Lower leg skin (tissue), 4 donors: ENCODE measurements at regions not wholly inside any gene's neighbourhood (a gene's known extent, or its start where the extent isn't known, plus 50 kb on each side); places are given as distances from the start of the nearest gene placed in this dataset.
A peak's percentile ranks its signal among the peaks of the same experiment; 100 is the strongest.
"Not testable (repeated sequence)": the region's sequence is repeated elsewhere in the genome, so short reads cannot be mapped to it uniquely, and the experiment has no call there.

Source experiments
- DNase-seq, 2 donors: peaks; one replicate each; pipeline ENCODE4 v3.0.0-alpha.2; 2019; ENCODE audit warnings: low spot score in 2 of 2
- H3K4me3 ChIP-seq: fragments of 200-600 bp; sonication (generic); 2 replicates; pipeline ENCODE4 v1.5.1; 2017; ENCODE audit warnings: mild to moderate bottlenecking, low read depth; ENCODE audit not compliant: poor library complexity, severe bottlenecking
- POLR2A ChIP-seq, 2 donors: fragments of 450-650 bp; IDR thresholded peaks; one replicate each; pipeline ENCODE4 v1.6.1; 2016 to 2017; ENCODE audit warnings: antibody characterized with exemption in 2 of 2, mild to moderate bottlenecking in 1 of 2, moderate library complexity in 1 of 2
- WGBS, 2 donors: methylation state at CpG; one replicate each; pipeline ENCODE4 v1.1.5; 2018; 5-methylcytosine and 5-hydroxymethylcytosine counted together
- intact Hi-C: fragments of 100-400 bp; cut with DNase I; formaldehyde crosslinking; loops from one replicate; pipeline ENCODE4 v1.15.0; 2023; ENCODE audit warnings: low total_unique reads
- TF ChIP-seq, protein P1 (sequence below), 3 donors: fragments of 450-650 bp; IDR thresholded peaks; one replicate each; pipeline ENCODE4 v1.5.1; 2016; ENCODE audit warnings: antibody characterized with exemption in 3 of 3, mild to moderate bottlenecking in 3 of 3, moderate library complexity in 2 of 3

DNA sequence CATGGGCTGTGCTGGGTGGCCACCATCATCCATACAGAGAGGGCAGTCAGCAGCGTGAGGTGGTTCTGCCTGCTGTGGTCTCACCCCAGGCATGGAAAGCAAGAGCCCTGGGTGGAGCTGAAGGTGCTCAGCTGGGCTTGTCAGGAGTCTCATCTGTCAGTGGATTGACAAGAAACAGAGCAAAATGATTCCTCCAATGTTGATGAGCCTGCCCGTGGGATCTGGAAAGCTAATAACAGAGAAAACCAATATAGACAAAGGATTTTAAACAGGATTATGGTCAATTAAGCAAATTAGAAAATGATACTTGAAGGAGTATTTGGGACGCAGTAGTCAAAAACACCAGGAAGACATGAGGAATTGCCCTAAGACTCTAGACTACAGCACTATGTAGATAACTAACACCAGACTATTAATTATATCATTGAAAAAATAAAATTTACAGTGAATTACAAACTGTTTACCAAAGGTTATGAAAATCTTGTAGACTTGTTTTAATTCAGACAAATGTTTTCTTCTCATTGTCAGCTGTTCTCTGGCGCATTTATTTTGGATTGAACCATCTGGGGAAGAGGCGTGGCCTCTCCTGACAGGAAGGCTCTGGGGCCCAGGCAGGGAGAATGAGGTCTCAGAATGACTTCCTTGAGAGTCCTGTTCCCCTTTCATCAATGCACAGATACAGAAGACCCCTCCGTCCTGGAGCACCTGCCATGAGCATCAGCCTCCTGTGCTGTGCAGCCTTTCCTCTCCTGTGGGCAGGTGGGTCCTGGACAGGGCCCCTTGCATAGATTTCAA lies 211.2 kb upstream of the PRSS58 start:
- H3K4me3 ChIP-seq = no peak overlapping the region
- intact Hi-C loops = no loop called here
- WGBS, 2 donors = 76 to 77% methylated on average over 6 of the region's 6 CpGs
- DNase-seq = peak in 1 of 2 donors; percentile 80
- TF ChIP-seq, protein P1, sequence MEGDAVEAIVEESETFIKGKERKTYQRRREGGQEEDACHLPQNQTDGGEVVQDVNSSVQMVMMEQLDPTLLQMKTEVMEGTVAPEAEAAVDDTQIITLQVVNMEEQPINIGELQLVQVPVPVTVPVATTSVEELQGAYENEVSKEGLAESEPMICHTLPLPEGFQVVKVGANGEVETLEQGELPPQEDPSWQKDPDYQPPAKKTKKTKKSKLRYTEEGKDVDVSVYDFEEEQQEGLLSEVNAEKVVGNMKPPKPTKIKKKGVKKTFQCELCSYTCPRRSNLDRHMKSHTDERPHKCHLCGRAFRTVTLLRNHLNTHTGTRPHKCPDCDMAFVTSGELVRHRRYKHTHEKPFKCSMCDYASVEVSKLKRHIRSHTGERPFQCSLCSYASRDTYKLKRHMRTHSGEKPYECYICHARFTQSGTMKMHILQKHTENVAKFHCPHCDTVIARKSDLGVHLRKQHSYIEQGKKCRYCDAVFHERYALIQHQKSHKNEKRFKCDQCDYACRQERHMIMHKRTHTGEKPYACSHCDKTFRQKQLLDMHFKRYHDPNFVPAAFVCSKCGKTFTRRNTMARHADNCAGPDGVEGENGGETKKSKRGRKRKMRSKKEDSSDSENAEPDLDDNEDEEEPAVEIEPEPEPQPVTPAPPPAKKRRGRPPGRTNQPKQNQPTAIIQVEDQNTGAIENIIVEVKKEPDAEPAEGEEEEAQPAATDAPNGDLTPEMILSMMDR (IDR thresholded peaks at IDR 0.05) = no peak
- no peak for TF ChIP-seq POLR2A (IDR thresholded peaks at IDR 0.05)

DNA sequence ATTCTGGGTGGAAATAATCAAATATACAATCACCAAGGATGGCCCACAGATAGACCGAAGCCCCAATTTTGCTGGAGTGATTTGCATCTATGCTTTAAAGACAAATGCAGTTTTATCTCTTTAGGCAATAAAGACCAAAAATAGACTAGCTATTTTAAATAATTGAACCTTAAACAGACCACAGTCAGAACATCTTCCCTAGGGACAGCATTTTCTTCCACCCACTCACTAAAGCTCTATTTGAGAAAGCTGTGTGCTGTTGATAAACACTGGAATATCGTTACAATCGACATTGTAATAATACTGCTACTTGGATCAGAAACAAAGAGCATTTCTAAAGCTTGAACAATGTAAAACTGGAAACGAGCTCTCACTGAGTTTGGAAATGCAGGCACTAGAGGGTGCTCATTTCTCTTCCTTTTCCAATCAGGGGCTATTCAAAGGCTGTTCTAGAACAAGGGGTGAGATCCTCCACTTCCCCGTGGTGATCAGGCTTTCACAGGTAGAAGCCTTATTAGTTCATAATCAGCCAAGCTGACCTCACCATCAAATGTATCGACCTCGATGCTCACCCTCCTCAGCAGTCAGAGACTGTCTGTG lies 209.3 kb upstream of the PRSS58 start:
- DNase-seq, intact Hi-C loops, H3K4me3 ChIP-seq: not testable (repeated sequence)
- WGBS, 2 donors = 50 to 55% methylated on average over 7 of the region's 7 CpGs

DNA sequence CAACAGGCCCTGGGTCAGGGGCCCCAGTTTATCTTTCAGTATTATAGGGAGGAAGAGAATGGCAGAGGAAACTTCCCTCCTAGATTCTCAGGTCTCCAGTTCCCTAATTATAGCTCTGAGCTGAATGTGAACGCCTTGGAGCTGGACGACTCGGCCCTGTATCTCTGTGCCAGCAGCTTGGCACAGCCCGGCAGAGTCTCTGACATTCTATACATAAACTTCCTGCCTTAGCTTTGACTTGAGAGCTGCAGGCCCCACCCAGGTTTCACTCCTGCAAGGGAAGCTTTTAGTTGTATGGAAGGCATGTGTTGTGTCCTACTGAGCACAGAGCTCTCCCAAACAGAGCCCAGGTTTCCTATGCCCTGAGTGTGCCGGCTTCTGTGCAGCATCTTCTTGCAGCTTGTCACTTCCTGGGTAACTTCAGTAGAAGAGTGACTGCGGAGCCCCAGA lies 205.6 kb upstream of the PRSS58 start:
- DNase-seq = no peak
- TF ChIP-seq, protein P1 (IDR thresholded peaks at IDR 0.05) = no peak
- TF ChIP-seq POLR2A (IDR thresholded peaks at IDR 0.05) = no peak
- WGBS, 2 donors = 25 to 35% methylated on average over 6 of the region's 6 CpGs
- intact Hi-C loops = no loop called here
- no peak overlapping the region for H3K4me3 ChIP-seq

DNA sequence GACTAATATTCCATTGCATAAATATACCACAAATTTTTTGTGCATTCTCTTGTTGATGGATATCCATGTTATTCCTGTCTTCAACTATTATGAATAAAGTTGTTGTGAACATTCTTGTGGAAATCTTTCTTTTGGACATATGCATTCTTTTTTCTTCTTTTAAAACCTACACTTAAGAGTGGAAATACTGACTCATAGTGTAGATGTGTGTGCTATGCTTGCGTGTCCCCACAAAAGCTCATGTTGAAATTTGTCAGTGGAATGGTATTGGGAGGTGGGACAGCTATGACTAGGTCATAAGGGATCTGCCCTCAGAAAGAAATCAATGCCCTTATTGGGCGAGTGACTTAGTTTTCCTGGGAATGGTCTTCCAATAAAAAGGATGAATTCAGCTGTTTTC lies 203.6 kb upstream of the PRSS58 start:
- WGBS, 2 donors = 80 to 85% methylated on average over 2 of the region's 2 CpGs
- TF ChIP-seq, protein P1 (IDR thresholded peaks at IDR 0.05) = no peak
- no peak for TF ChIP-seq POLR2A (IDR thresholded peaks at IDR 0.05)
- no peak overlapping the region for H3K4me3 ChIP-seq
- no peak for DNase-seq
- intact Hi-C loops = no loop called here

DNA sequence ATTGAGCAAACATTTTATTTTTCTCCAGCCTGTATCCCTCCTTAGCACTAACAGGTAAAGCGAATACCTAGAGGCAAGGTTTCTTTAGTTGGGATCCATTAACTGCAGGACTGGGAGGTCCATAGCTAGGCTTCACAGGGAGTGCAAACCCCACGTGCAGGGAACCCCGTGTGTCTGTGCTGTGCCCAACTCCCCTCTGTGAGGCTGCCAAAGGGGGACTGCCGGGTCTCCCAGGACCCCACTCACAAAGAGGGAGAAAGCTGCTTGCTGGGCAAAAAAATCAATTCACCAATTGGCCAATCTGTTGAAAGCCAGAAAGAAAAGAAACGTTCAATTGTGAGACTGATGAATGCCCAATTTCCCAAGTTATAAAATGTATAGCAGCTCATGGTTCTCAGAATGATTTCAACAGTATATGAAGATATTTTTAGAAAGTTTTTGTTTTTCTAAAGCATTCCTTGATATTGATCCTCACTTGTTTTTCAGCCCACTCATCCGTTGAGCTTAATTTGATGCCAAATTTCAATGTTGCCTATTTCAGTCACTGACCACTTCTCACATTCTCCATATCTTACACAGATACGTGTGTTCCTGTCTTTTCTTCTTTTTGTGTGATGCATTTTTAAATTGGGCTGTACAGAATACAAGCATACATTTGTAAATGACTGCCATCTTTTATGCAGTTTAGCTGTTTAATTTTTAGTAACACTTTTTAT lies 202.7 kb upstream of the PRSS58 start:
- no peak for DNase-seq
- no peak for TF ChIP-seq POLR2A (IDR thresholded peaks at IDR 0.05)
- TF ChIP-seq, protein P1 (IDR thresholded peaks at IDR 0.05) = no peak
- H3K4me3 ChIP-seq = no peak overlapping the region
- WGBS, 2 donors = 64 to 67% methylated on average over 7 of the region's 7 CpGs
- intact Hi-C loops = no loop called here

DNA sequence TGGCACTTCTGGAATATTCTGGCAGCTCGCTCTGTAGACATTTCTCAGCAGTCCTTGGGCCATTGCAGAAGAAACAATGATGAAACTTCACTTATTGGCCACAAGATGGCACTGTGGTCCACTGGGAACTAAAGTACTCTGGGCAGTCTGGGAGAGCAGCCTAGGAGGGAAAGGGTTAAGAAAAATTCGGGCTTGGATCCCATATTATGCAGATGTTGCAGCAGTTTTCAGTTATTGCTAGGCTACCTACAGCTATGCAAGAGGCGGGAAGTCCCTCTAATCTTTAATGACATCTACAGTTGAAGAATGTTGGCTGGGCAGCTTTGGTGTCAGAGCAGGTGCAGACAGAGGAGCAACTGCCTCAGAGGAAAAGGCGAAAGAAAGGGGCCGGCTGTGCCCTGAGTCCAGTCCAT lies 201.7 kb upstream of the PRSS58 start:
- intact Hi-C loops = no loop called here
- TF ChIP-seq, protein P1 (IDR thresholded peaks at IDR 0.05) = no peak
- TF ChIP-seq POLR2A (IDR thresholded peaks at IDR 0.05) = no peak
- no peak for DNase-seq
- WGBS, 2 donors = 6 to 7% methylated on average over 5 of the region's 5 CpGs
- no peak overlapping the region for H3K4me3 ChIP-seq
